OCI-LY3 (cell line): ENCODE measurements at regions not wholly inside any gene's neighbourhood (a gene's known extent, or its start where the extent isn't known, plus 50 kb on each side); places are given as distances from the start of the nearest gene placed in this dataset.

Source experiments
- H2AFZ ChIP-seq: fragments of 200-600, 300-600 bp; shearing (Covaris generic); 2 replicates; pipeline ENCODE4 v1.6.0; 2014; ENCODE audit warnings: antibody characterized with exemption, low read depth, low read length
- H3K27ac ChIP-seq: fragments of 200-600, 300-600 bp; sonication (generic); 2 replicates; pipeline ENCODE4 v1.5.1; 2014; ENCODE audit warnings: mild to moderate bottlenecking, low read length, moderate library complexity, mixed read lengths
- H3K27me3 ChIP-seq: fragments of 200-600, 300-600 bp; sonication (generic); 2 replicates; pipeline ENCODE4 v1.6.1; 2014; ENCODE audit warnings: low read depth, low read length, mixed read lengths
- H3K36me3 ChIP-seq: fragments of 200-600, 300-600 bp; sonication (generic); replicated peaks from 2 replicates; pipeline ENCODE3; 2014; ENCODE audit warnings: low read depth, low read length, mixed read lengths
- H3K4me1 ChIP-seq: fragments of 300-600, 200-600 bp; sonication (generic); 2 replicates; pipeline ENCODE4 v1.6.1; 2014; ENCODE audit warnings: low read length, mixed read lengths
- H3K4me2 ChIP-seq: fragments of 200-600, 300-600 bp; sonication (generic); 2 replicates; pipeline ENCODE4 v1.6.1; 2014; ENCODE audit warnings: low read length, mixed read lengths
- H3K4me3 ChIP-seq: fragments of 300-600, 200-600 bp; sonication (generic); 2 replicates; pipeline ENCODE4 v1.5.1; 2014; ENCODE audit warnings: antibody characterized with exemption, mild to moderate bottlenecking, low read length, moderate library complexity
- H3K79me2 ChIP-seq: fragments of 300-600, 200-600 bp; shearing (Covaris generic); 2 replicates; pipeline ENCODE4 v1.6.1; 2014; ENCODE audit warnings: mild to moderate bottlenecking, low read length, mixed read lengths
- H3K9ac ChIP-seq: fragments of 300-600, 200-600 bp; shearing (Covaris generic); 2 replicates; pipeline ENCODE4 v1.6.0; 2014; ENCODE audit warnings: mild to moderate bottlenecking, low read length, moderate library complexity
- H3K9me3 ChIP-seq: fragments of 200-600, 300-600 bp; shearing (Covaris generic); 2 replicates; pipeline ENCODE4 v1.6.1; 2014; ENCODE audit warnings: low read length, mixed read lengths; ENCODE audit not compliant: insufficient read depth
- H4K20me1 ChIP-seq: fragments of 200-600, 300-600 bp; sonication (generic); 2 replicates; pipeline ENCODE4 v1.6.1; 2016; ENCODE audit warnings: low read length, mixed read lengths; ENCODE audit not compliant: insufficient read depth
- EZH2phosphoT487 ChIP-seq: fragments of 200-600 bp; shearing (Covaris generic); IDR thresholded peaks from 2 replicates; pipeline ENCODE4 v1.6.1; 2018; ENCODE audit warnings: antibody characterized with exemption, mixed run types, low read depth
- TF ChIP-seq, protein P1 (sequence below): fragments of 200-600, 300-600 bp; sonication (generic); IDR thresholded peaks from 2 replicates; pipeline ENCODE4 v1.5.1; 2014; ENCODE audit warnings: antibody characterized with exemption, low read length, low read depth

DNA sequence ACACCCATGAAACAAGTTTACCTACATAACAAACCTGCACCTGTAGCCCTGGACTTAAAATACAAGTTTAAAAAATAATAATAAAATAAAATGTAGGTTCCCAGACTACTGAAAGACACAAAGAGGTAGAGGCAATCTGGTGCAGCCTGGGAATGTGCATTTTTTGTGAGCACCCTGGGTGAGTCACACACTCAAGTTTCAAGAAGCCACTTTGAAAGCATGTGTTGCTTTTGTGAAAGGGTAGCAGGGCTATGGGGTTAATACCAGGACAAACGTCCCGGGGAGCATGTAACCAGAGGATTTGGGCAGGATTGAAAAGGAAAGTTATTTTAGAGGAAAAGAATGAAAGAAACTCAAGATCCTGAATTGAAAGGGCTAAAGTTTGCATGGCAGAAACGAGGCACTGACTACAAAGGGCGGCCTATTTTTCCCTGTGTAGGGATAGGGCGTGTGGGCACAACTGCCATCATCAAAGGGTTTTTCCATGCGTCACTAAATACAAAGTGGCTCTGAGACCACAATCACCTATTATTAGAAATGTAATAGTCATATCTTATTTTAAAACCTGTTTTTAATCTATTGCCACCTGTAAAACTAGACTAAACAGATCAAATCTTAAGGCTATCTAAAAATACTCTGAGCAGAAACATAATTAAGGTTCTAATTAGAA lies 314.9 kb downstream of the COG6 start:
- Histone ChIP-seq H2AFZ (no peak overlapping the region), H3K27ac (no peak overlapping the region), H3K27me3 (peaks cover 43% of the 10 kb centered on the region), H3K36me3 (no peaks in the 10 kb centered on the region), H3K9me3 (no peaks in the 10 kb centered on the region), H3K4me3 (no peak overlapping the region), H3K4me1 (no peaks in the 10 kb centered on the region), H3K9ac (no peak overlapping the region), H4K20me1 (no peaks in the 10 kb centered on the region), H3K79me2 (no peaks in the 10 kb centered on the region), H3K4me2 (no peak overlapping the region)
- TF ChIP-seq EZH2phosphoT487: no peak
- TF ChIP-seq, protein P1, sequence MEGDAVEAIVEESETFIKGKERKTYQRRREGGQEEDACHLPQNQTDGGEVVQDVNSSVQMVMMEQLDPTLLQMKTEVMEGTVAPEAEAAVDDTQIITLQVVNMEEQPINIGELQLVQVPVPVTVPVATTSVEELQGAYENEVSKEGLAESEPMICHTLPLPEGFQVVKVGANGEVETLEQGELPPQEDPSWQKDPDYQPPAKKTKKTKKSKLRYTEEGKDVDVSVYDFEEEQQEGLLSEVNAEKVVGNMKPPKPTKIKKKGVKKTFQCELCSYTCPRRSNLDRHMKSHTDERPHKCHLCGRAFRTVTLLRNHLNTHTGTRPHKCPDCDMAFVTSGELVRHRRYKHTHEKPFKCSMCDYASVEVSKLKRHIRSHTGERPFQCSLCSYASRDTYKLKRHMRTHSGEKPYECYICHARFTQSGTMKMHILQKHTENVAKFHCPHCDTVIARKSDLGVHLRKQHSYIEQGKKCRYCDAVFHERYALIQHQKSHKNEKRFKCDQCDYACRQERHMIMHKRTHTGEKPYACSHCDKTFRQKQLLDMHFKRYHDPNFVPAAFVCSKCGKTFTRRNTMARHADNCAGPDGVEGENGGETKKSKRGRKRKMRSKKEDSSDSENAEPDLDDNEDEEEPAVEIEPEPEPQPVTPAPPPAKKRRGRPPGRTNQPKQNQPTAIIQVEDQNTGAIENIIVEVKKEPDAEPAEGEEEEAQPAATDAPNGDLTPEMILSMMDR: no peak

DNA sequence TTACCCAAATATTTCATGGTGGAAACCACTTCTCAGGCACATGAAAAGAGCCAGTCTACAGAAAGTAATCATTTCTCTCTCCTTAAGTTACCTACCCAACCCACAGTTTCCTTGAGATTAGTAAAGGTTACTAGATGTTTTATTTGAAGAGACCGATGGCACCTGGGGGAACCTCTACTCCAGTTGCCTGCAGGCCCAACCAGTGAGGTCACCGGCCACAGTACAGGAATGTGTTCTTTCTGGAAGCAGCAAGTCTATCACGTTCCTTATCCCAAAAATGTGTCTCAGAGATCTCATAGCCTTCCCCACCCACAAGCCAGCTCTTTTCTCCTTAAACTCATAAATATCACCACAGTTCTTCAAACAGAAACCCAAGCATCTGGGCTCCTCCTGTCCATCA lies 316.1 kb downstream of the COG6 start:
- TF ChIP-seq, protein P1: no peak
- TF ChIP-seq EZH2phosphoT487: no peak
- no peaks in the 10 kb centered on the region for H3K4me1 ChIP-seq
- H4K20me1 ChIP-seq: no peaks in the 10 kb centered on the region
- no peaks in the 10 kb centered on the region for H3K79me2 ChIP-seq
- H3K9me3 ChIP-seq: no peaks in the 10 kb centered on the region
- peaks cover 44% of the 10 kb centered on the region for H3K27me3 ChIP-seq
- no peaks in the 10 kb centered on the region for H3K36me3 ChIP-seq
- H2AFZ ChIP-seq: no peak overlapping the region
- H3K9ac ChIP-seq: no peak overlapping the region
- no peak overlapping the region for H3K4me2 ChIP-seq
- no peak overlapping the region for H3K4me3 ChIP-seq
- no peak overlapping the region for H3K27ac ChIP-seq

DNA sequence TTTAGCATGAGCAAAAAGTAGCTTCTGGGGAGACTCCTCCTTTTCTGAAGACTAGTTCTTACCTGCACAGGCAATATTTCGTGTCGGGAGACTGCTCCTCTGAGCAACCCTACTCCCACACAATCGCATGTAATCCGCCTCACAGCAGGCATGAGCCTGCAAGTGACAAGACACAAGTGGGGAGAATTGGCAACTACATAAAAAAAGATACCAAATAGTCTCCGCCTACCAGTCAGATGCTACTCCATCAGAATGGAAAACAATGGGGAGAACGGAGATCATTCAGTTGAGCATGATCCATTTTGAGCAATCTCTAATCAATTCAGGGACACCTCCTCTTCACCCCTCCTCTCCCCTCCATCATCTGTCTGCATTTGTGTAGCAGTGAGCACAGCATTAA lies 321.0 kb downstream of the COG6 start:
- peaks cover 43% of the 10 kb centered on the region for H3K27me3 ChIP-seq
- no peak overlapping the region for H3K9ac ChIP-seq
- H3K27ac ChIP-seq: no peak overlapping the region
- H4K20me1 ChIP-seq: no peaks in the 10 kb centered on the region
- H2AFZ ChIP-seq: no peak overlapping the region
- no peak overlapping the region for H3K4me2 ChIP-seq
- no peak overlapping the region for H3K4me3 ChIP-seq
- H3K9me3 ChIP-seq: no peaks in the 10 kb centered on the region
- no peaks in the 10 kb centered on the region for H3K79me2 ChIP-seq
- no peaks in the 10 kb centered on the region for H3K36me3 ChIP-seq
- H3K4me1 ChIP-seq: no peaks in the 10 kb centered on the region
- TF ChIP-seq EZH2phosphoT487: no peak
- TF ChIP-seq, protein P1: no peak

DNA sequence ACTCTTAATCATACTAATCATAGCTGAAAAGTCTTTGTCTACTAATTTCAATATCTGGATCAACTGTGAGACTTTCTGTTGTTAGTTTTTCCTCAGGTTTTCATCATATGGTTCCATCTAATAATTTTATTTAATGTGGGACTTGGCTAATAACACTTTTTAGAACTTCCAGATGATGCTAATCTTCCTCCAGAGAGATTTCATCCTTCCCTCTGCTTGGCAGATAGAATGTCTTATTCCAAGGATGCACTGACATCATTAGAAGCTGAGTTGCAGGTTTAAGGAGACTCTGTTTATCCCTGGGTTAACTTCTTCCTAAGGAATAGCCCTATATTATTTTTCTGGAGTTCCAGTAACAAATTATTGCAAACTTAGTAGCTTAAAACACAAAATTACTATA lies 325.6 kb downstream of the COG6 start:
- no peaks in the 10 kb centered on the region for H3K79me2 ChIP-seq
- peaks cover 24% of the 10 kb centered on the region for H3K27me3 ChIP-seq
- no peaks in the 10 kb centered on the region for H3K4me1 ChIP-seq
- H3K4me3 ChIP-seq: no peak overlapping the region
- no peaks in the 10 kb centered on the region for H4K20me1 ChIP-seq
- H3K36me3 ChIP-seq: no peaks in the 10 kb centered on the region
- H3K4me2 ChIP-seq: no peak overlapping the region
- no peaks in the 10 kb centered on the region for H3K9me3 ChIP-seq
- H3K9ac ChIP-seq: no peak overlapping the region
- no peak overlapping the region for H3K27ac ChIP-seq
- no peak for TF ChIP-seq EZH2phosphoT487
- TF ChIP-seq, protein P1: no peak
- no peak overlapping the region for H2AFZ ChIP-seq
